Loucy (cell line): ENCODE measurements at regions not wholly inside any gene's neighbourhood (a gene's known extent, or its start where the extent isn't known, plus 50 kb on each side); places are given as distances from the start of the nearest gene placed in this dataset.

ENCODE experiments used
- EZH2phosphoT487 ChIP-seq: fragments of 200-600 bp; IDR thresholded peaks from 2 replicates; pipeline ENCODE4 v1.6.1; 2018; ENCODE audit warnings: antibody characterized with exemption, mild to moderate bottlenecking, moderate library complexity, borderline replicate concordance
- TF ChIP-seq, protein P1 (sequence below): fragments of 200-600 bp; sonication (generic); conservative IDR thresholded peaks from 2 replicates; pipeline ENCODE4 v1.5.1; 2014; ENCODE audit warnings: mild to moderate bottlenecking, antibody characterized with exemption, low read length

DNA sequence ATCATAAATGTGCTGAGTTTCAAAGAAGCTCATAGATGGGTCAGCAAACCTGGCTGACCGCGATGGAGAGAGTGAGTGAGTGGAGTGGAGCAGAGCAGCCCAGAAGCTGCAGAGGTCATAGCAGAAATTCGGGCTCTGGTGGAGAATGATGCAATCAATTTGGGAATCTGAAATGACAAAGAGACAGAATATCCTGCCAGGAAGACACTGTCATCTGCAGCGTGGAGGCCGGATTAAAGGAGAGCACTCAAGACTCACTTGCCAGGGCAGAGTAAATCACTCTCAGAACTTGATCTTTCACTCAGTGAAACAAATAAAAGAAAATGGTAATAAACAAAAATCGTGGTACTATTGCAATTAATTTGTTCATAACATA is 109.6 kb upstream of the RREB1 start:
- TF ChIP-seq EZH2phosphoT487, result no peak
- TF ChIP-seq, protein P1, sequence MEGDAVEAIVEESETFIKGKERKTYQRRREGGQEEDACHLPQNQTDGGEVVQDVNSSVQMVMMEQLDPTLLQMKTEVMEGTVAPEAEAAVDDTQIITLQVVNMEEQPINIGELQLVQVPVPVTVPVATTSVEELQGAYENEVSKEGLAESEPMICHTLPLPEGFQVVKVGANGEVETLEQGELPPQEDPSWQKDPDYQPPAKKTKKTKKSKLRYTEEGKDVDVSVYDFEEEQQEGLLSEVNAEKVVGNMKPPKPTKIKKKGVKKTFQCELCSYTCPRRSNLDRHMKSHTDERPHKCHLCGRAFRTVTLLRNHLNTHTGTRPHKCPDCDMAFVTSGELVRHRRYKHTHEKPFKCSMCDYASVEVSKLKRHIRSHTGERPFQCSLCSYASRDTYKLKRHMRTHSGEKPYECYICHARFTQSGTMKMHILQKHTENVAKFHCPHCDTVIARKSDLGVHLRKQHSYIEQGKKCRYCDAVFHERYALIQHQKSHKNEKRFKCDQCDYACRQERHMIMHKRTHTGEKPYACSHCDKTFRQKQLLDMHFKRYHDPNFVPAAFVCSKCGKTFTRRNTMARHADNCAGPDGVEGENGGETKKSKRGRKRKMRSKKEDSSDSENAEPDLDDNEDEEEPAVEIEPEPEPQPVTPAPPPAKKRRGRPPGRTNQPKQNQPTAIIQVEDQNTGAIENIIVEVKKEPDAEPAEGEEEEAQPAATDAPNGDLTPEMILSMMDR, result no peak
